Pancreas (tissue), 10 donors: ENCODE measurements at regions not wholly inside any gene's neighbourhood (a gene's known extent, or its start where the extent isn't known, plus 50 kb on each side); places are given as distances from the start of the nearest gene placed in this dataset.

ENCODE experiments used
- ATAC-seq, 4 donors: fragments of 200-7000 bp; cut with Tn5 transposase; one replicate each; pipeline versions ENCODE4 v1.8.0 to v1.9.1; 2020; ENCODE audit warnings: mild to moderate bottlenecking in 4 of 4, moderate library complexity in 4 of 4
- DNase-seq, 6 donors: peaks; one replicate each; pipeline ENCODE4 v3.0.0-alpha.2; 2020
- FAIRE-seq: peaks from 2 replicates; lab custom pipeline; 2012; peaks lifted over from hg19 to GRCh38; lab: Jason Lieb, UNC
- H3K27ac ChIP-seq, 4 donors: fragments of 200-600 bp; sonication (generic); 1 replicate in 3 of 4; 2 replicates in 1 of 4; pipeline versions ENCODE4 v1.5.0 to v1.8.0; 2020
- H3K27me3 ChIP-seq, 4 donors: fragments of 200-600 bp; one replicate each; pipeline ENCODE4 v1.8.0; 2021
- H3K36me3 ChIP-seq, 3 donors: fragments of 200-600 bp; sonication (generic) in 1 of 3; one replicate each; pipeline versions ENCODE4 v1.5.0 to v1.8.0; 2020 to 2021
- H3K4me1 ChIP-seq, 3 donors: fragments of 200-600 bp; one replicate each; pipeline ENCODE4 v1.8.0; 2021
- H3K4me3 ChIP-seq, 4 donors: fragments of 200-600 bp; sonication (generic) in 2 of 4; one replicate each; pipeline versions ENCODE4 v1.5.0 to v1.8.0; 2020 to 2021
- H3K9me3 ChIP-seq, 4 donors: fragments of 200-600 bp; one replicate each; pipeline ENCODE4 v1.8.0; 2021
- WGBS, 2 donors: extraction: QIAGEN DNeasy Blood & Tissue Kit; methylation state at CpG; one replicate each; pipeline ENCODE4 v1.1.7; 2013; 5-methylcytosine and 5-hydroxymethylcytosine counted together
- intact Hi-C, 3 donors: fragments of 100-400 bp; cut with DNase I; formaldehyde crosslinking; loops; one replicate each; pipeline versions ENCODE4 v1.11.1 to v1.14.2; 2022
- TF ChIP-seq, protein P1 (sequence below), 4 donors: fragments of 200-600 bp; sonication (generic) in 3 of 4; IDR thresholded peaks; one replicate each; pipeline versions ENCODE4 v1.5.0 to v1.8.0; 2021; ENCODE audit warnings: antibody characterized with exemption in 4 of 4
- donor health status: healthy with polysubstance abuse.
- donor health status: DM: no; HTN: no; CAD: no; lungs with moderate emphysema.
- donor health status: DM: no; HTN: no; CAD: no.
- donor health status: control.
- donor health status: control.
- donor health status: Bipolar disorder and iron deficiency.
- donor health status: DM: yes; HTN: yes; CAD: no.
- donor health status: DM: no; HTN: no; CAD: no.
- donor health status: DM: no; HTN: no; CAD: no.
- donor health status: DM: yes; HTN: yes; CAD: no.

DNA sequence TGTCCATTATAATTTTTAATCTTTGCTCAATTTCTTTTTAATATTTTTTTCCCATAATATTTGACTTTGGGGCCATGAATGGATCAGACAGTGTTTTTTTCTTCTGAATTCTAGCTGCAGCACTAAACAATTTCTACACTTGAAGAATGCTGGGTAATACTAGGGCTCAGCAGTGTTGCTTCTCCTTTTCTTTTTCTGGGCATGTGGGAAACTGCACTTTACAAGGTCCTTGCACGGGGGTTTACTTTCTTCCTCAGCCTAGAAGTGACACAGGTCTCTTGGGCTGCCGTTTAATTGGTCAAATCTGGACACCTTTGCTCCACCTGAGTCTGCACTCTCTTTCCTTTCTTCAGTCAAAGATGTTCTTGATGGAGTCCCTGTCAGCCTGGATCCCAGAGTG lies 135.4 kb upstream of the APCDD1 start:
- TF ChIP-seq, protein P1, sequence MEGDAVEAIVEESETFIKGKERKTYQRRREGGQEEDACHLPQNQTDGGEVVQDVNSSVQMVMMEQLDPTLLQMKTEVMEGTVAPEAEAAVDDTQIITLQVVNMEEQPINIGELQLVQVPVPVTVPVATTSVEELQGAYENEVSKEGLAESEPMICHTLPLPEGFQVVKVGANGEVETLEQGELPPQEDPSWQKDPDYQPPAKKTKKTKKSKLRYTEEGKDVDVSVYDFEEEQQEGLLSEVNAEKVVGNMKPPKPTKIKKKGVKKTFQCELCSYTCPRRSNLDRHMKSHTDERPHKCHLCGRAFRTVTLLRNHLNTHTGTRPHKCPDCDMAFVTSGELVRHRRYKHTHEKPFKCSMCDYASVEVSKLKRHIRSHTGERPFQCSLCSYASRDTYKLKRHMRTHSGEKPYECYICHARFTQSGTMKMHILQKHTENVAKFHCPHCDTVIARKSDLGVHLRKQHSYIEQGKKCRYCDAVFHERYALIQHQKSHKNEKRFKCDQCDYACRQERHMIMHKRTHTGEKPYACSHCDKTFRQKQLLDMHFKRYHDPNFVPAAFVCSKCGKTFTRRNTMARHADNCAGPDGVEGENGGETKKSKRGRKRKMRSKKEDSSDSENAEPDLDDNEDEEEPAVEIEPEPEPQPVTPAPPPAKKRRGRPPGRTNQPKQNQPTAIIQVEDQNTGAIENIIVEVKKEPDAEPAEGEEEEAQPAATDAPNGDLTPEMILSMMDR (IDR thresholded peaks at IDR 0.05), result no peak
- Histone ChIP-seq H3K4me3 (no peak overlapping the region), H3K4me1 (no peaks in the 10 kb centered on the region), H3K36me3 (no peaks in the 10 kb centered on the region), H3K27me3 (no peaks in the 10 kb centered on the region), H3K27ac (no peak overlapping the region), H3K9me3 (no peaks in the 10 kb centered on the region)
- FAIRE-seq, result no peak
- intact Hi-C loops, result no loop called here
- ATAC-seq, result no peak
- WGBS, 2 donors, result 75 to 78% methylated on average over 2 of the region's 2 CpGs
- no peak for DNase-seq

DNA sequence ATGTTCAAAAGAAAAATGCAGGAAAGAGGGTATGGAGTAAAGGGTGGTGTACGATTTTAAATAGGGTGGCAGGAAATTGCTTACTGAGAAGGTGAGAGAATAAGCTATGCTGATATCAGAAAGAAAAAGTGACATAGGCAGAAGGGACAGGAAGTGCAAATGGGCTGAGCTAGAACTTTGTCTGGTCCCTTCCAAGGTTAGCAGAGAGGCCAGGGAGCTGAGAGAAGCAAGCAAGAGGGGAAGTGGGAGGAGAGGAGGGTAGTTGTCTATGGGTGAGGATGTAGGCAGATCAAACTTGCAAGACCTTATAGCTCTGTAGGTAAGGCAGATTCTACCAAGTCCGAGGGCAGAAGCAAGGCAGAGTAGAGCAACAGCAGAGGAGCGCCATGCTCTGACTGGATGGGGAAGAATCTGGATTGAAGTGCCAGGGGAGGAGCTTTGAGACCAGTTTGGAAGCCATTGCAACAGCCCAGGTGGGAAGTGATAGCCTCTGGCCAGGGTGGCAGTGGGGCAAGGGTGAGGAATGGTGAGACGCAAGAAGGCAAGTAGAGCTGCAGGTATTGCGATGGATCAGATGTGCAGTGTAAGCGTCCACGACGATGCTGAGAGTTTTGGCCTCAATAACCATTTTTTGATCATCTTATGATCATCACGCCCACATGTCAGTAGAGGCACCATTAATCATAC lies 134.4 kb upstream of the APCDD1 start:
- H3K9me3 ChIP-seq, result no peaks in the 10 kb centered on the region
- intact Hi-C loops, result no loop called here
- ATAC-seq, result no peak
- H3K4me1 ChIP-seq, result no peaks in the 10 kb centered on the region
- no peaks in the 10 kb centered on the region for H3K27me3 ChIP-seq
- WGBS, 2 donors, result 85 to 89% methylated on average over 9 of the region's 9 CpGs
- H3K27ac ChIP-seq, result no peak overlapping the region
- no peak for FAIRE-seq
- DNase-seq, result no peak
- H3K36me3 ChIP-seq, result no peaks in the 10 kb centered on the region
- TF ChIP-seq, protein P1 (IDR thresholded peaks at IDR 0.05), result no peak
- H3K4me3 ChIP-seq, result no peak overlapping the region

DNA sequence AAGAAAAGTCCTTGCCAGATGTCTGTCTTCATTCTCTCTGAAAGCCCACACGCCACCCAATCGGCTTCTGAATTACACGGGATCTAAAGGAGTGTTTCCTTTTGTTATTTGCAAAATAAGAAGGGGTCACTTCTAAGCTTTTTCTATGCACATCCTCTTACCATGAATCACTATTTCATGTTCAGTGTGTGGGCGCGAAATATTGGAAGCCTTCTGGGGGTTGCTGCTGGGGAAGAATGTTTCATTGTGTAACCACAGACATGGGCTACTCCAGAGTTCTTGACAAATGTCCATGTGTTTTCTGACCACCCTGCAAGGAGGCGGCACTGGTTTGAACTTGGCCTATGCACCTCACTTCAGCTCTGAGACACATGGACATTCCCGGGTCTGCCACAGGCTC lies 133.6 kb upstream of the APCDD1 start:
- H3K27ac ChIP-seq, result no peak overlapping the region
- no peaks in the 10 kb centered on the region for H3K36me3 ChIP-seq
- no peaks in the 10 kb centered on the region for H3K27me3 ChIP-seq
- no peak overlapping the region for H3K4me3 ChIP-seq
- H3K4me1 ChIP-seq, result no peaks in the 10 kb centered on the region
- no peaks in the 10 kb centered on the region for H3K9me3 ChIP-seq
- intact Hi-C loops, result no loop called here
- peak in 1 of 4 donors; percentile 42 for ATAC-seq
- WGBS, 2 donors, result 85 to 91% methylated on average over 7 of the region's 7 CpGs
- no peak for FAIRE-seq
- TF ChIP-seq, protein P1 (IDR thresholded peaks at IDR 0.05), result no peak
- no peak for DNase-seq

DNA sequence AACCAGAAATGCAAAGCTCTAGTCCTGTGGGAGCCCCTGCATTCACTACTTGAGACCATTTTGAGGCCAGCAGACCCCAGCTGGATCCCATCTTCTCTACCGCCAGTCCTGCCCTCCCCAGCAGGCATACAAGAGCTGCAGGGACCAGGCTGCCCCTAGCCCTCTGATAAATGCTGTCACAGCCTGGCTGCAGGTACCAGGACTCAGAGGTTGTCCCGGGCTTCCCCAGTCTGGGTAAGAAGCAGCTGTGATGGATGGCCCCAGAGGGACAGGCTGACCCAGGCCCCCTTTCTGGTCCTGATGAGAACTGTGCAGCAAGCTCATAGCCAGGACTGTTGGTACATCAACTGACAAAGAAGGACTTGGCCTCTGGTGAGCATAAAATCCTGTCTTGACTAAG lies 132.9 kb upstream of the APCDD1 start:
- Histone ChIP-seq H3K36me3 (no peaks in the 10 kb centered on the region), H3K4me1 (no peaks in the 10 kb centered on the region), H3K4me3 (no peak overlapping the region), H3K27me3 (no peaks in the 10 kb centered on the region), H3K27ac (no peak overlapping the region), H3K9me3 (no peaks in the 10 kb centered on the region)
- intact Hi-C loops, result no loop called here
- TF ChIP-seq, protein P1 (IDR thresholded peaks at IDR 0.05), result no peak
- no peak for DNase-seq
- FAIRE-seq, result no peak
- ATAC-seq, result no peak
- WGBS, 2 donors, result 87 to 90% methylated on average over 2 of the region's 2 CpGs

DNA sequence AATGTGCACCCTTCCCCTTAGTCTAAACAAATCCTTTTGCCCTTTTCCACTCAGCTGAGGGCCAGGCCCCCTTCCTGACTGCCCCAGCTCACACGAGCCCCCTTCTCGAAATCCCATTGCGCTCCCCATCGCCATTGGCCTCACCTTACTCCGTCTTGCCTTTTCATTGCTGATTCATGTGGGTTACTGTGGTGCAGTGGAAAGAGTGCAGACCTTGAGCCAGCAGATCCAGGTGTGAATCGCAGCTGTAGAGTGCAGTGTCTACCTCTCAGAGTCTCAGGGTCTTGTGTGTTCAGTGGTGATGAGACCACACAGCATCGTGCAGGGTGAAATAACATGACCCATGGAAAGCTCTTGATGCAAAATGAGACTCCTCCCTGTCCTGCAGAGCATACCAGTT lies 132.4 kb upstream of the APCDD1 start:
- no peaks in the 10 kb centered on the region for H3K27me3 ChIP-seq
- DNase-seq (no peak), FAIRE-seq (no peak), ATAC-seq (no peak)
- H3K4me1 ChIP-seq, result no peaks in the 10 kb centered on the region
- no peak overlapping the region for H3K27ac ChIP-seq
- no peaks in the 10 kb centered on the region for H3K9me3 ChIP-seq
- TF ChIP-seq, protein P1 (IDR thresholded peaks at IDR 0.05), result no peak
- no peak overlapping the region for H3K4me3 ChIP-seq
- H3K36me3 ChIP-seq, result no peaks in the 10 kb centered on the region
- intact Hi-C loops, result no loop called here
- WGBS, 2 donors, result 79% methylated on average over 7 of the region's 7 CpGs
